NOMO-1 treated with dmso at 0.1 percent for 144 hours (cell line): ENCODE measurements at regions not wholly inside any gene's neighbourhood (a gene's known extent, or its start where the extent isn't known, plus 50 kb on each side); places are given as distances from the start of the nearest gene placed in this dataset.

Source experiments
- DNase-seq: peaks from one replicate; lab custom pipeline; 2025; ENCODE audit not compliant: unreplicated experiment; lab: John Stamatoyannopoulos, UW

DNA sequence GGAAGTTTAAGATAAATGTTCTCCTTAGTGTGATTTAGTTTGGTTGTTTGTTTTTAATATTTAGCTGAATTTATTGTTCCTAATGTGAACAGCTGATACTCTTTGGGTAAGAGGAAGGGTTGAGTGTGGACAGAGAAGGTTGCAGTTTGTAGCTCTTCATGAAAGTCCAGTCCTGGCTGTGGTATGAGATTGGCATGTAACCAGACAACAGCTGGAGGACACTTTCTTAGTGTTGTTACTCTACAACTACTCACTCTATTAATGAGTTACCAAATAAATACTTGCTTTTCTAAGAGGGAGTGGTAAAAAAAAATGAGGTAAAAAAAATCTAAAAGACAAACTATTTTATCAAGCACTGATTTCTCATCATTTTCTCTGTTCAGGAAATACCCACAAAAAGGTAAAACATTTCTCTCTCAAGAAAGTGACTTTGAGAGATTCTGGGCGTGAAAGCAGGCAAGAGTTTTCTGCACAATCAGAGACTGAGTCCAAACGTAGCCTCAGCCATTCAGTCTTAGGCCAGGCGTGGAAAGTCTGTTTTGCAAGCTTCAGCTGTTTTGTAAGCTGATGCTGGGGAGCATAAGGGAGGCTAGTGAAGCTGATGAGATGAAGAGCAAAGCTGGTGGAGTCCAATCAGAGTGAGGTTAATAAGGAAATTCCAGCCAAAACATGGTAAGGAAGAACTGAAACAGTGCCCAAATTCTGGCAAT is 138.5 kb upstream of the ARPP21 start:
- no peak for DNase-seq

DNA sequence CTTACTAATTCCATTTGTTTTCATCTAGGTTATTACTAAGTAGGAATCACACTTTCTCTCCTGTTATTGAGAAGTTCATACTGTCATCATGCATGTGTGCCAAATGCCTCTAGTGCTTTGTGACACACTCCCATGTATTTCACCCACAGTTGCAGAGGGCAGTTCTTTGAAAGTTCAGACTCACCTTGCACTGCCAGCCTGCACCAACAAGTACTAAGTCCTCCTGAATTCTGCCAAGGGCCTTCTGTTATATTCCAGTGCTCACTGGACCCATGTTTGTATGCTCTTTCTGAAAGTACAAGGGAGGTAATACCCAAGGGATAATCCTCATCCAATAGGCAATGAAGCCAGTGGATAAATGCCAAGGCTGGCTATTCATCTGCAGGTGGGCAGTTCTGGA is 136.6 kb upstream of the ARPP21 start:
- no peak for DNase-seq

DNA sequence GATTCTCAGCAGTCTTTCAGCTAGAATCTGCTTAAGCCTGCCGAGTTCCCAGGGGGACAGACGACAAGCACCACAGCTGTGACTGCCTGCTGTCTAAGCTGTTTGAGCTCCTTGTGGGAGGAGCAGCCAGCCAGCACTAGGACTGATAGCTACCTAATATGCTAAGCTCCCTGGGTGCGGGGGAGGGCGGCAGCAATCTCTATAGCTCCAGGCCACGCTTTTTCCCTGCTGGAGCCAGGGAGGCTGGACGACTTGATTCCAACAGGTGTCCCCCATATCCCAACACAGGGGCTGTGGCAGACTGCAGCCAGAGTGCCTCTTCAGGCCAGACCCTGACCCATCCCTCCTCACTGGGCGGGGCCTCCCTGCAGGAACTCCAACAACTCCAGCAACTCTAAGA is 134.1 kb upstream of the ARPP21 start:
- no peak for DNase-seq

DNA sequence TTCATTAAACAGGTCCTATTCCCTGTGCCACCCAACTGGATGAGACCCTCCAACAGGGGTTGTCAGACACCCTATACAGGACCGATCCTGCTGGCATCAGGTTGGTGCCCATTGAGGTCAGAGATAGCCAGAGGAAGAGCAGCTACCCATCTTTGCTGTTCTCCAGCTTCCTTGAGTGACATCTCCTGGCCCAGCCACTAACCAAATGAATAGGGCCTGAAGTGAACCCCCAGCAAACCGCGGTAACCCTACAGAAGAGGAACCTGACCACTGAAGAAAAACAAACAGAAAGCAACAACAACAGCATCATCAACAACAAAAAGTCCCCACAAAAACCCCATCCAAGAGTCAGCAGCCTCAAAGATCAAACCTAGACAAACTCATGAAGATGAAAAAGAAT is 133.6 kb upstream of the ARPP21 start:
- DNase-seq: no peak

DNA sequence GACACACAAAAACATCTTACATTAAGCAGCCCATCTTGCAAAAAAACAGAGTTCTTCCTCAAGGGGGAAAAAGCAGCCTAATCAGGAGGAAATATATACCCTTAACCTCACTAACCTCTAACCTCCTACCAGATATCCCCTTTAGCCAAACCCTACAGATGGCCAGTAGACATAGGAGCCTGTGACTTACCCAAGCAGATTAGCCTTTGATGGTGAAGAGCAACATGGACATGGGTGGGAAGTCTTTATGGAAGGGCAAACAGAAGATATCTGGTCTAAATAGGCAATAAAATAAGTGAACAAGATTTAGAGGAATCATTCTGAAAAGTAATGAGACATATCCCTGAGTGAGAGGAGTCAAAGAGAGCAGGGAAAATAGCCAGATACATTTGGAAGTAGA is 119.4 kb upstream of the ARPP21 start:
- no peak for DNase-seq

DNA sequence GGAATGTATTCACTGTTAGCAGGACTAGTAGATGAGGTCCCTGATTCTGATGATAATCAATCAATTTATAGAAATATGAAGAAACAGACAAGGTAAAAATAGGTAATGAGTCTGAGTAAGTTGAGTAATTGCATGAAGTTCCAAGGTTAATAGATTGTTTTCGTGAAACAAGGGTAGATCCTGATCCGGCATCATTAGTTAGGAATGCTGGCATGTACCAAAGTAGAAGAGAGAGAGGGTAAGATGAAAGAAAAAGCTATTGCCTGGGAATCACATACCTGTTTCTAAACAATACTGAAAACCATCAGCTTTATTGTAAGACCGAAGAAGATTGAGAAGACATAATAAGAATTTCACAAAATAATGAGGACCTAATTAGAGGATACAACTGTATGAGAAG is 118.1 kb upstream of the ARPP21 start:
- DNase-seq: no peak

DNA sequence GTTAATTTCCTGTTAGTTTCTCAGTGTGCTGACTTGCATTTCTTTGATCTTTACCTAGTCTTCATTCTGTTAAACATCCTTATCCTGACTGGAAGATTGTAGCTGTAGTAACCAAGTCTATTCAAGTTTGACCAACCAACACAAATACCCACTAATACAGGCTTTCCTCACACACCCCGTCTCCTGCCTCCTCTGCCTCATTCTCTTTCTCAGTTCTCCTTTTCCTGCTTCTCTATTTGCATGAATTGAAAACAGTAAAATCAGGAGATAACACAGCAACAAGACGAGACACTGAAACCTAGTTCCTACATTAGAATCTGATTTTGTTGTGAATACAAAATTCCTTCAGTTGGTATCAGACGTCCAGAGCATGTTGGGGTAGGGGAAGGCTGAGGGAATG is 116.9 kb upstream of the ARPP21 start:
- peak; percentile 27 for DNase-seq

DNA sequence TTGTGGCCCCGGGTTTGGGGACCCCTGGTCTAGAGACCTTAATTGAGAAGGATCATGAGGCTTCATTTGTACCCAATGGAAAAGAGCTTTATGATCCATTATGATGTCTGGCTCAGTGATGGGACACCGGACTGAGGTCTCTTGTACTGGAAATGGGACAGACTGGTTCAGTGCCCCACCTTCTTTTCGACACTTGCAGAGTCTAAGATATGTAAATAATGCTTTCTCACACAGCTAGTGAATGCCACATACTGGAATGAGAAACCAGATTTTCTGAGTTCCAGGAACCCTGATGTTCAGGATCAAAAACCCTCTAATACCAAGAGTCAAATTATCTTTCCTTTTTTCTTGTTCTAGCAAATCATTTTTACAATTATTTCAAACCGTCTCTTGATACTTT is 116.3 kb upstream of the ARPP21 start:
- no peak for DNase-seq

DNA sequence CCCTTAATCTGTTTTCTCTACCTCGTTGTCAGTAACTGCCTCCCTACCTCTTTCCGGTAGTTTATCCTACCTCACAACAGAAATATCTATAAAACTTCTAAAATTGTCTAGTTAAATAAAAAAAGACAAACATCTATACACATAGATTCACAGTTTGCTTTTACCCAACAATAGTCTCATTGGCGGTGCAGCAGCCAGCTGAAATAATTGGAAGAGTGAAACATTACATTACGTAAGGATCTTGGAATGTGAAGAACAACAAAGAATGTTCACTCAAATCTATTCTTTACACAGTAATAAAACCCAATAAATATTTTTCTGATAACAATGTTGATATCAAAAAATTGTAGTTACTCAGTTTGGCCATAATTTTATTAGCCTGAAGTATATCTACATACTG is 115.5 kb upstream of the ARPP21 start:
- no peak for DNase-seq

DNA sequence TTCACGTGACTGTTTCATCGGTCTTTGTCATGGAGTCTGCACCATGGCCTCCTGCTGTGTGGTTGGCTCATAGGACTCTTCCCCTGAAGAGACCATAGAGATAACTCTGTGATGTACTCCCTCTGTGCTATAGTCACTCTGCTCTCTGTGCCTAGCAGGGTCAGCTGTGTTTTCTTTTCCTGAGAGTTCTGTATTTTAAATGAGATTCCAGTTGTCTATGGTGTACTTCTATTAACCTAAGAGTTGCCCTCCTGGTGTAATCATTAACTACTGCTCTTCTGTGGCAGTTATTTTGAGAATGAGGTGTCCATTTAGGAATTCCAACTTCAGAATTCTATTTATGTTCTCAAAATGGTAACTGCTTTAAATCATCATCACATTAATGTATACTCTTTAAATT is 114.5 kb upstream of the ARPP21 start:
- no peak for DNase-seq

DNA sequence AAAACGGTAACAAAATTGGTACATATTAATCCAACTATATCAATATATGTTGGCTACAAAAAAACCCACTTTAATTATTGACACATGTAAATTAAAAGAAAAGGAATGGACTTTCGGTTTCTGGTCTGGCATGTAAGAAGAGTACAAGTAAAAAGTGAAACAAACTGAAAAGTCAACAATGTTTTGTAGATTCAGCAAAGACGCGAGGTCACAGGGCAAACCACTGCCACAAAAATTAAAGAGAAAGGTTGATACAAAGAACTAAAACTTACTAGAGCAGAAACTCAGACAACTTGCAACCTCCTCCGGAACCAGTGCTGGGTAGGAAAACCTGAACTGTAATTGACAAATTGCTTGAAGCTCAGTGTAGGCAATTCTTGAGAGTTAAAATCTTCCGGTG is 110.6 kb upstream of the ARPP21 start:
- no peak for DNase-seq

DNA sequence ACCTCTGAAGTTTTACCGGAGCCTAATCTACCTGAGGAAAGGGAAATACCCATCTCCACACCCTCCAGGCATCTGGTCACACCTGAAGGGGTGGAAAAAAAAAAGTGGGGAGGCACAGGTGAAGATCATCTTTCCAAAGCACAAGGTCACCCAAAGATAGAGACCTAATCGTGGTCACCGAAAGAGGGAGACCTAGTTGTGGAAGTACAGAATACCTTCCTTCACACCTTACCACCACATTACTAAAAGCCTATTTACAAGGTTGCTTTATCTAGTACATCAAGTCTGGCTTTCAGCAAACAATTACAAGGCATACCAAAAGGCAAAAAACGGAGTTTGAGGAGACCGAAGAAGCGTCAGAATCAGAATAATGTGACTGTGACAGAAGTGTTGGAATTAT is 110.0 kb upstream of the ARPP21 start:
- DNase-seq: no peak

DNA sequence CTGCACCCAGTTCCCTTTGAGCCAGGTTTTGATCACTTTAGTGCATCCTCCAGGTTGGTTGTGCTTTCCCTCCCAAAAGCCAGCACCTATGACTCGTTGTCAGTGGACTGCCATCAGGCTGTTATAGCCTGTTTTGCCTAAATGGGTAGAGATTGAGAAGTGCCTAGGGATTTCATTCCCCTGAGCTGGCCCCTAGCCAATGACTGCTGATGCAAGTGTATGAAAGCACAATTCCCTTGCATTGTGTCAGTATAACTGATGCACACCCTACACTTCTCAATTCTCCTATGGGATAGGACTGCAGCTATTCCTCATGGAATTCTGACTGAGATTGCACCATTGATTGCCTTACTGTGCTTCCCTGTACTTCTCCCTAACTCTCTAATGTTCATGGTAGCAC is 102.1 kb upstream of the ARPP21 start:
- DNase-seq: no peak

DNA sequence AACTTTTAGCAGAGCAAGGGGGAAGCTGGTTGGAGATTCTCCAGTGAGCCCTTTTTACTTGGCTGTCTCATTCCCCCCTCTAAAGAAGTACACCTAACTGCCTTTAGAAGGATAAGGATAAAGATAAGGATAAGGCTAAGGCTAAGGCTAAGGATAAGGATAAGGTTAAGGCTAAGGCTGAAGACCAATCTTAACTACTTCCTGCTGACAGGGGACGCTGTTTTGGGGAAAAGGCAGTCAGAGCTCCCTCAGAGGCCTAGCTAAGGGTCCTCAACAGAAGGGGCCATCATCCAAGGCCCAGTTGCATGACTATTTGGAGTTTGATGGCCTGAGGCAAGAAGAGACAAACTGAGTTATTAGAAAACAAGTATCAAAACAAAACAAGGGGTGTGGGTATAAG is 94.3 kb upstream of the ARPP21 start:
- DNase-seq: no peak

DNA sequence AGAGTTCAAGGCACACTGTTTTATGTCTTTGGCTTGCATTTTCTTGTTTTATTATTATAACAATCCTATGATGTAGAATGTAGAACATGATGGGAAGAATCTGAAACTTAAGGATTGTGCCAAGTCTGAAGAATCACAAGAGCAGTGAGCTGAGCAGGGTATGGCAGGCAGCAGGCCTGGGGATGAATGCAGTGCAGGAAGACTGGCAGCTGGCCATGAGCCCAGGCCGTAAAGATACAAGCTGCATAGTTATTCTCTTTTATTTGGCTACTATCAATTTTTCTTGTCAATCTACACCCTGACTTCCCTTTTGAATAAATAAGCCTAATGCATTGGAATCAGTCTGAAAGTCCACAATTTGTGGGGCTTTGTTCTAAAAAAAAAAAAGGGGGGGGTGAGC is 89.6 kb upstream of the ARPP21 start:
- no peak for DNase-seq

DNA sequence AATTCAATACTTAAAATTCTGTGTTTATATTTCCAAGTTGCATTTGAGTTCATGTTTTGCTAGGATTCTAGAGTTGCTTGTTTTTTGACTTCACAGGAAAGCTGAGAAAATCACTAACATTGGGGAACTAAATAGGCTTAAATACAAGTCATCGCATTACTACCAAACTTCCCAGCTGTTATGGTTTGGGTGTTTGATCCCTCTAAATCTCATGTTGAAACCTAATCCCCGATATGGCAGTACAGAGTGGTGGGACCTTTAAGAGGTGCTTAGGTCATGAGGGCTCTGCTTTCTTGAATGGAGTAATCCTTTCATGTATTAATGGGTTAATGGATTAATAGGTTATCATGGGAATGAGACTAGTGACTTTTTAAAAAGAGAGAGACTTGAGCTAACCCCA is 77.2 kb upstream of the ARPP21 start:
- no peak for DNase-seq

DNA sequence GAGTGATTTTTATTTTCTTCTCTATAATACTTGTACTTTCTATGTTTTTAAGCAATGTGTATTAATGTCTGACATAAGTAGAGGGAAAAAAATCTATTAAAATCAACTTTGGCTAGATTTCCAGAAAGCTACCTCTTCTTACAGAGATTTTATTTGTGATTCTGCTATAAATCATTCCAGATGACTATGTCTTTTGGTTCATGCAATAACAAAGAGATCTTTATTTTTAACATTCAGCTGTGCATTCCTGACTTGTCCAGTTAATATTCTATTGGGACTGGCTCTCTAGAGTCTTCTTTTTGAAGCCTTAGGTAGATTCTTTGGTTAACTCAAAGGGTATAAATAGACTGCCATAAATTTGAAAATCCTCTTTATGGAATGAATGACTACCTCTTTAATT is 74.3 kb upstream of the ARPP21 start:
- DNase-seq: no peak
